HG03520 (cell line): ENCODE measurements at regions not wholly inside any gene's neighbourhood (a gene's known extent, or its start where the extent isn't known, plus 50 kb on each side); places are given as distances from the start of the nearest gene placed in this dataset.
"Not testable (repeated sequence)": the region's sequence is repeated elsewhere in the genome, so short reads cannot be mapped to it uniquely, and the experiment has no call there.

Experiments used
- ATAC-seq: cut with Tn5 transposase; IDR thresholded peaks from one replicate; pipeline ENCODE4 v1.9.1; 2021; ENCODE audit warnings: mild to moderate bottlenecking, moderate library complexity; ENCODE audit not compliant: unreplicated experiment

GRCh38 chrX:122268353-122268752 lies 915.7 kb upstream of the GRIA3 start:
- no peak for ATAC-seq

GRCh38 chrX:122269243-122269781 lies 914.8 kb upstream of the GRIA3 start:
- no peak for ATAC-seq

- ATAC-seq, result no peak
Observed at GRCh38 chrX:122270809-122271494, 913.1 kb upstream of the GRIA3 start.

GRCh38 chrX:122272011-122272410 lies 912.1 kb upstream of the GRIA3 start:
- no peak for ATAC-seq

GRCh38 chrX:122279746-122280145 lies 904.3 kb upstream of the GRIA3 start:
- ATAC-seq, result no peak

GRCh38 chrX:122299822-122300221 lies 884.3 kb upstream of the GRIA3 start:
- ATAC-seq, result not testable (repeated sequence)

- no peak for ATAC-seq
Observed at GRCh38 chrX:122301491-122301890, 882.6 kb upstream of the GRIA3 start.

- ATAC-seq, result no peak
Observed at GRCh38 chrX:122303761-122304160, 880.3 kb upstream of the GRIA3 start.

- ATAC-seq, result no peak
Observed at GRCh38 chrX:122344816-122345215, 839.3 kb upstream of the GRIA3 start.

GRCh38 chrX:122363112-122363795 lies 820.8 kb upstream of the GRIA3 start:
- ATAC-seq, result no peak

GRCh38 chrX:122375533-122375932 lies 808.5 kb upstream of the GRIA3 start:
- not testable (repeated sequence) for ATAC-seq

- no peak for ATAC-seq
Observed at GRCh38 chrX:122389005-122389404, 795.1 kb upstream of the GRIA3 start.

GRCh38 chrX:122418758-122419157 lies 765.3 kb upstream of the GRIA3 start:
- no peak for ATAC-seq

GRCh38 chrX:122421434-122422121 lies 762.5 kb upstream of the GRIA3 start:
- no peak for ATAC-seq

GRCh38 chrX:122422547-122422946 lies 761.5 kb upstream of the GRIA3 start:
- no peak for ATAC-seq

GRCh38 chrX:122434942-122435341 lies 749.1 kb upstream of the GRIA3 start:
- ATAC-seq, result no peak

- no peak for ATAC-seq
Observed at GRCh38 chrX:122439831-122440230, 744.2 kb upstream of the GRIA3 start.

GRCh38 chrX:122440832-122441231 lies 743.2 kb upstream of the GRIA3 start:
- ATAC-seq, result no peak

- ATAC-seq, result no peak
Observed at GRCh38 chrX:122441451-122441850, 742.6 kb upstream of the GRIA3 start.

- no peak for ATAC-seq
Observed at GRCh38 chrX:122445466-122445865, 738.6 kb upstream of the GRIA3 start.

GRCh38 chrX:122464341-122464740 lies 719.7 kb upstream of the GRIA3 start:
- ATAC-seq, result no peak

GRCh38 chrX:122475306-122475705 lies 708.8 kb upstream of the GRIA3 start:
- ATAC-seq, result no peak
